Nephron (organoid): ENCODE measurements at regions not wholly inside any gene's neighbourhood (a gene's known extent, or its start where the extent isn't known, plus 50 kb on each side); places are given as distances from the start of the nearest gene placed in this dataset.

Source experiments
- H3K27ac Mint-ChIP-seq, 3 experiments: 2 replicates each; pipeline ENCODE4 v1.8.0; 2020; ENCODE audit warnings: mixed read lengths in 3 of 3, mild to moderate bottlenecking in 2 of 3, moderate library complexity in 1 of 3
- H3K27me3 Mint-ChIP-seq: 2 replicates; pipeline ENCODE4 v1.8.0; 2021; ENCODE audit warnings: low read depth, mild to moderate bottlenecking, moderate library complexity, mixed read lengths
- H3K36me3 Mint-ChIP-seq: 2 replicates; pipeline ENCODE4 v1.8.0; 2020; ENCODE audit warnings: low read depth, mixed read lengths
- H3K4me1 Mint-ChIP-seq: 2 replicates; pipeline ENCODE4 v1.8.0; 2020; ENCODE audit warnings: mixed read lengths
- H3K4me3 Mint-ChIP-seq, 3 experiments: 2 replicates each; pipeline ENCODE4 v1.8.0; 2020; ENCODE audit warnings: mild to moderate bottlenecking in 3 of 3, mixed read lengths in 3 of 3, moderate library complexity in 2 of 3
- H3K9me3 Mint-ChIP-seq: 2 replicates; pipeline ENCODE4 v1.8.0; 2020; ENCODE audit warnings: mixed read lengths
- CTCF ChIP-seq, 3 experiments: fragments of 200-600 bp; sonication (generic); IDR thresholded peaks; one replicate each; pipeline ENCODE4 v1.5.0; 2021; ENCODE audit warnings: antibody characterized with exemption in 3 of 3; ENCODE audit not compliant: unreplicated experiment in 3 of 3

- Mint-ChIP-seq H3K27me3 (no peaks in the 10 kb centered on the region), H3K27ac (no peak overlapping the region), H3K9me3 (no peaks in the 10 kb centered on the region), H3K4me1 (no peaks in the 10 kb centered on the region), H3K36me3 (no peaks in the 10 kb centered on the region), H3K4me3 (no peak overlapping the region)
- no peak for TF ChIP-seq CTCF (IDR thresholded peaks at IDR 0.05; ENCODE audit: unreplicated experiment in 3 of 3)
Measured at GRCh38 chr12:63047146-63047545, 103.9 kb downstream of the AVPR1A start.

- H3K36me3 Mint-ChIP-seq: no peaks in the 10 kb centered on the region
- peak overlapping the region in 1 of 3 experiments; percentile 46 for H3K27ac Mint-ChIP-seq
- no peak for TF ChIP-seq CTCF (IDR thresholded peaks at IDR 0.05; ENCODE audit: unreplicated experiment in 3 of 3)
- H3K4me3 Mint-ChIP-seq: no peak overlapping the region
- no peaks in the 10 kb centered on the region for H3K27me3 Mint-ChIP-seq
- no peaks in the 10 kb centered on the region for H3K4me1 Mint-ChIP-seq
- no peaks in the 10 kb centered on the region for H3K9me3 Mint-ChIP-seq
Measured at GRCh38 chr12:63045020-63045860, 105.8 kb downstream of the AVPR1A start.

GRCh38 chr12:63042646-63043045 lies 107.7 kb upstream of the PPM1H start:
- Mint-ChIP-seq H3K36me3 (no peaks in the 10 kb centered on the region), H3K27me3 (no peaks in the 10 kb centered on the region), H3K4me3 (no peak overlapping the region), H3K4me1 (no peaks in the 10 kb centered on the region), H3K27ac (no peak overlapping the region), H3K9me3 (no peaks in the 10 kb centered on the region)
- TF ChIP-seq CTCF (IDR thresholded peaks at IDR 0.05; ENCODE audit: unreplicated experiment in 3 of 3): no peak

- Mint-ChIP-seq H3K27ac (no peak overlapping the region), H3K4me3 (no peak overlapping the region), H3K9me3 (no peaks in the 10 kb centered on the region), H3K36me3 (no peaks in the 10 kb centered on the region), H3K4me1 (no peaks in the 10 kb centered on the region), H3K27me3 (no peaks in the 10 kb centered on the region)
- no peak for TF ChIP-seq CTCF (IDR thresholded peaks at IDR 0.05; ENCODE audit: unreplicated experiment in 3 of 3)
Measured at GRCh38 chr12:63041601-63042000, 106.7 kb upstream of the PPM1H start.

- no peak for TF ChIP-seq CTCF (IDR thresholded peaks at IDR 0.05; ENCODE audit: unreplicated experiment in 3 of 3)
- Mint-ChIP-seq H3K9me3 (no peaks in the 10 kb centered on the region), H3K27ac (no peak overlapping the region), H3K36me3 (no peaks in the 10 kb centered on the region), H3K4me1 (no peaks in the 10 kb centered on the region), H3K4me3 (no peak overlapping the region), H3K27me3 (no peaks in the 10 kb centered on the region)
Measured at GRCh38 chr12:63040526-63041220, 105.7 kb upstream of the PPM1H start.
